OCI-LY3 (cell line): ENCODE measurements at regions not wholly inside any gene's neighbourhood (a gene's known extent, or its start where the extent isn't known, plus 50 kb on each side); places are given as distances from the start of the nearest gene placed in this dataset.

ENCODE experiments used
- EZH2phosphoT487 ChIP-seq: fragments of 200-600 bp; shearing (Covaris generic); IDR thresholded peaks from 2 replicates; pipeline ENCODE4 v1.6.1; 2018; ENCODE audit warnings: antibody characterized with exemption, mixed run types, low read depth
- TF ChIP-seq, protein P1 (sequence below): fragments of 200-600, 300-600 bp; sonication (generic); IDR thresholded peaks from 2 replicates; pipeline ENCODE4 v1.5.1; 2014; ENCODE audit warnings: antibody characterized with exemption, low read length, low read depth

DNA sequence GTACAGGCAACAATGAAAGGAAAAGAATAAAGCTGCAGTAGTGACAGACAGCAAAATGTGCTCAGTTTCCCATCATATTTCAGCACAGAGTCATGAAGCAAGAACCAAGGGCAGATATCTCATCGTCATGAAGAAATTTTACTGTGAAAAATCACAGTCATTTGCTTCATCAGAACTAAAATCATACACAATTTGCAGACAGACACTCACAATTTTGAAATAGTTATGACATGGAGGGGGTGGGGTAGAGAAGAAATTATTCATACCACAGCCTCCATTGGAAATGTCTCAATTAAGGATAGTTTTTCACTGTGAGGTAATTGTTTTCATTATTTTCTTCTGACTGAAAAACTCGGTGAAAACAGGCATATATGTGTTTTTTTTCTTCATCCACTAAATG, 78.8 kb upstream of the CNTN3 start:
- TF ChIP-seq, protein P1, sequence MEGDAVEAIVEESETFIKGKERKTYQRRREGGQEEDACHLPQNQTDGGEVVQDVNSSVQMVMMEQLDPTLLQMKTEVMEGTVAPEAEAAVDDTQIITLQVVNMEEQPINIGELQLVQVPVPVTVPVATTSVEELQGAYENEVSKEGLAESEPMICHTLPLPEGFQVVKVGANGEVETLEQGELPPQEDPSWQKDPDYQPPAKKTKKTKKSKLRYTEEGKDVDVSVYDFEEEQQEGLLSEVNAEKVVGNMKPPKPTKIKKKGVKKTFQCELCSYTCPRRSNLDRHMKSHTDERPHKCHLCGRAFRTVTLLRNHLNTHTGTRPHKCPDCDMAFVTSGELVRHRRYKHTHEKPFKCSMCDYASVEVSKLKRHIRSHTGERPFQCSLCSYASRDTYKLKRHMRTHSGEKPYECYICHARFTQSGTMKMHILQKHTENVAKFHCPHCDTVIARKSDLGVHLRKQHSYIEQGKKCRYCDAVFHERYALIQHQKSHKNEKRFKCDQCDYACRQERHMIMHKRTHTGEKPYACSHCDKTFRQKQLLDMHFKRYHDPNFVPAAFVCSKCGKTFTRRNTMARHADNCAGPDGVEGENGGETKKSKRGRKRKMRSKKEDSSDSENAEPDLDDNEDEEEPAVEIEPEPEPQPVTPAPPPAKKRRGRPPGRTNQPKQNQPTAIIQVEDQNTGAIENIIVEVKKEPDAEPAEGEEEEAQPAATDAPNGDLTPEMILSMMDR, result no peak
- TF ChIP-seq EZH2phosphoT487, result no peak
